T-helper 2 cell treated with Interferon-gamma antibody and Interleukin-4, amounts not matched to agents 100 ng/mL and 5 ng/mL, for 36 hours (primary cell): ENCODE measurements at regions not wholly inside any gene's neighbourhood (a gene's known extent, or its start where the extent isn't known, plus 50 kb on each side); places are given as distances from the start of the nearest gene placed in this dataset.
"Not testable (repeated sequence)": the region's sequence is repeated elsewhere in the genome, so short reads cannot be mapped to it uniquely, and the experiment has no call there.

Source experiments
- intact Hi-C: fragments of 100-400 bp; cut with micrococcal nuclease; formaldehyde crosslinking; loops from one replicate; pipeline ENCODE4 v1.15.1; 2023

GRCh38 chr3:176090727-176091126, 1106.6 kb downstream of the TBL1XR1 start:
- intact Hi-C loops, result no loop called here

- intact Hi-C loops, result no loop called here
Measured at GRCh38 chr3:176088962-176089383, 1108.3 kb downstream of the TBL1XR1 start.

DNA sequence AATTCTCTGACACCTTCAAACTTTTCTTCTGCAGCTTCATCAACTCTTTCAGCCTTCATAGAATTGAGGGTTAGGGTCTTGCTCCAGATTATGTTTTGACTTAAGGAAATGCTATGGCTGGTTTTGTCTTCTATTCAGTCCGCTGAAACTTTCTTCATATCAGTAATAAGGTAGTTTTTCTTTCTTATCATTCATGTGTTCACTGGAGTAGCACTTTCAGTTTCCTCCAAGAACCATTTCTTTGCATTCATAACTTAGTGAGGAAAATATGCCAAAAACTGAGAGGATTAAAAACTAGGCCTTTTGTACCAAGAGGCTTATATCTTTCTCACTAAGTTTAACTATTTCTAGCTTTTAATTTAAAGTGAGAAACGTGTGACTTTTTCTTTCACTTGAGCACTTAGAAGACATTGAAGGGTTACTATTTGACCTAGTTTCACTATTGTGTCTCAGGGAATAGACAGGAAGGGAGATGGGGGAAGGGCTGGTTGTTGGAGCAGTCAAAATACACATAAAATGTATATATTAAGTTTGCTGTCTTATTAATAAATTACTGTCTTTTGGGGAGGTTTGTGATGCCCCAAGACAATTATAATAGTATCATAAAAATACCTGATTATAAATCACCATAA, 1110.1 kb downstream of the TBL1XR1 start:
- intact Hi-C loops, result no loop called here

DNA sequence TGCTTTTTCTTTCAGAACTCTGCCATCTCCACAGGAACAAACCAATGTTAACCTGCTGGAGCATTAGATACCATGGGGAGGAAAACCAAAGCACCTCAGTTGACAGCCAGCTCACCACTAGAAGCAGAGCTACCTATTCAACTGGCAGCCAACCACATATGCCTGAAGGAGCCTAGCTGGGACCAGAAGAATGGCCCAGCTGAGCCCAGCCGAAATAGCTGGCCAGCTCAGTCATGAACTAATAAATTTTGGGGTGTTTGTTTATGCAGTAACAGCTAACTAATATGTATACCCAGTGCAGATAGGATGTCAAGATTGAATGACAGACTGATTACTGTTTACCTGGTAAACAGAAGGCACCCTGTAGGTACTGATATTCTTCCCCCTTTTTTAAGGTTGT, 1117.5 kb downstream of the TBL1XR1 start:
- intact Hi-C loops, result no loop called here

- intact Hi-C loops, result no loop called here
Measured at GRCh38 chr3:176078906-176079305, 1118.4 kb downstream of the TBL1XR1 start.

DNA sequence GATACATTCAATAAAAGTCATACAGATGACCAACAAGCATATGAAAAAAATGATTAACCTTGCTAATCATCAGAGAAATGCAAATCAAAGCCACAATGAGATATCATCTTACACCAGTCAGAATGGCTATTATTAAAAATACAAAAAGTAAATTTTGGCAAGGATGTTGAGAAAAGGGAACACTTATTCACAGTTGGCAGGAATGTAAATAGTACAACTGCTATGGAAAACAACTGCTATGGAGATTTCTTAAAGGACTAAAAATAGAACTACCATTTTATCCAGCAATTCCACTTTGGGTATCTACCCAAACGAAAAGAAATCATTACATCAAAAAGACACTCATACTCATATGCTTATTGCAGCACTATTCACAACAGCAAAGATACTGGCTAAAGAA, 1121.8 kb downstream of the TBL1XR1 start:
- intact Hi-C loops, result no loop called here

GRCh38 chr3:176075046-176075445, 1122.2 kb downstream of the TBL1XR1 start:
- intact Hi-C loops, result no loop called here

- intact Hi-C loops, result no loop called here
Measured at GRCh38 chr3:176074096-176074495, 1123.2 kb downstream of the TBL1XR1 start.

DNA sequence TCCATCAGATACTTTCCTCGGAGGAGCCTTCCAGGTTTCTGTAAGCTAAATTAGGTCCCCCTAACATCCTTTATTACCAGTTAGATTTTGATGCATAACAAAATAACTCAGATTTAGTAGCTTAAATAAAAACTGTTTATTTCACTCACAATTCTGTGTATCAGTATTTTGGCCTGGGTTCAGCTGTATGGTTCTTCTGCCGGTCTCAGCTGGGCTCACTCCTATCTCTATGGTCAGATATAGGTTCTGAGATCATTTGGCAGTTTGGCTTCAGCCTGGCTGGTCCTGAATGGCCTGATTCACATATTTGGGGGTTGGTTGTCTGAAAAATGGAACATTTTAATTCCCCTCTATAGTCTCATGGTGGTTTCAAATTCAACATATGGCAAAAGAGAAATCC, 1125.3 kb downstream of the TBL1XR1 start:
- intact Hi-C loops, result no loop called here

DNA sequence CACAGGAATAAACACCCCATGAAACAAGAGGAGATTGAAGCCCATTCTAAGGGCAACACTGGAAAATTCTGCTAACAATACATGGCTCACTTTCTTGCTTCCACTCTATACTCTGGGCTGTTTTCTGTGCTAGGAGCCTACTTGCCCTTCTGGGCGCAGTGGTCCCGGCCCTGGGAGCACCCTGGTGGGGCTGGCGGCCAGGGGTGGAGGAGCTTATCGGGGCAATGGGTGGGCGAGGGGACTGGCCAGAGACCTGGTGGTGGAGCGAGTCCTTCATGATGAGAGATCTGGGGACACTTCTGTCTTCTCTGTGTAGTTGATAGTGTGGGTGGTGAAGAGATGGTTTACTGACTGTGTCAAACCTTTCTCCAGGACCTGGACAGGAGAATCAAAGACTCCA, 1128.5 kb downstream of the TBL1XR1 start:
- intact Hi-C loops, result no loop called here

- intact Hi-C loops, result no loop called here
Measured at GRCh38 chr3:176058856-176059255, 1138.4 kb downstream of the TBL1XR1 start.

GRCh38 chr3:176055836-176056235, 1141.4 kb downstream of the TBL1XR1 start:
- intact Hi-C loops, result no loop called here

- intact Hi-C loops, result no loop called here
Measured at GRCh38 chr3:176051766-176052165, 1145.5 kb downstream of the TBL1XR1 start.

GRCh38 chr3:176046703-176047102, 1150.6 kb downstream of the TBL1XR1 start:
- intact Hi-C loops, result no loop called here

DNA sequence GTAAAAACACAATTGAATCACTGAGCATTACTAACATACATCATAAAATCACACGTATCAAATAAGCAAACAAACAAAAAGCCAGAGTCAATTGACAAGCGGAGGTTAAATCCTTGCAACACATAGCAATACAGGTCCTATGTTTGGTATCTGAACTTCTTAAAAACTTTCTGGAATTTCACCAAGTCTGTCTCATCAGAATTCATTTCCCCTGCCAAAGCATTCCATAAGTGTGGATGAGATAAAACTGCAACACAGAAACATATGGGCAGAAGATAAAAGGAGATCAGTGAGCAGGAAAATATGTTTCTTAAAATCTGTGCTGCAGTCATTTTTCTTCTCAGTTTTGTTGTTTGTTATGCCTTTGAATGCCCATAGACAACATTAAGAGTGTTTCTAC, 1155.5 kb downstream of the TBL1XR1 start:
- intact Hi-C loops, result no loop called here

GRCh38 chr3:176041185-176041584, 1156.1 kb downstream of the TBL1XR1 start:
- intact Hi-C loops, result no loop called here

GRCh38 chr3:176037636-176038035, 1159.6 kb downstream of the TBL1XR1 start:
- intact Hi-C loops, result no loop called here

- intact Hi-C loops, result no loop called here
Measured at GRCh38 chr3:176032043-176032442, 1165.2 kb downstream of the TBL1XR1 start.

- intact Hi-C loops, result not testable (repeated sequence)
Measured at GRCh38 chr3:176016203-176016602, 1157.1 kb downstream of the NAALADL2 start.

DNA sequence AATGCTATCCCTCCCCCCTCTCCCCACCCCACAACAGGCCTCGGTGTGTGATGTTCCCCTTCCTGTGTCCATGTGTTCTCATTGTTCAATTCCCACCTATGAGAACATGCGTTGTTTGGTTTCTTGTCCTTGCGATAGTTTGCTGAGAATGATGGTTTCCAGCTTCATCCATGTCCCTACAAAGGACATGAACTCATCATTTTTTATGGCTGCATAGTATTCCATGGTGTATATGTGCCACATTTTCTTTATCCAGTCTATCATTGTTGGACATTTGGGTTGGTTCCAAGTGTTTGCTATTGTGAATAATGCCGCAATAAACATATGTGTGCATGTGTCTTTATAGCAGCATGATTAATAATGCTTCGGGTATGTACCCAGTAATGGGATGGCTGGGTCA, 1156.1 kb downstream of the NAALADL2 start:
- intact Hi-C loops, result not testable (repeated sequence)

GRCh38 chr3:176009256-176009655, 1150.1 kb downstream of the NAALADL2 start:
- intact Hi-C loops, result no loop called here

DNA sequence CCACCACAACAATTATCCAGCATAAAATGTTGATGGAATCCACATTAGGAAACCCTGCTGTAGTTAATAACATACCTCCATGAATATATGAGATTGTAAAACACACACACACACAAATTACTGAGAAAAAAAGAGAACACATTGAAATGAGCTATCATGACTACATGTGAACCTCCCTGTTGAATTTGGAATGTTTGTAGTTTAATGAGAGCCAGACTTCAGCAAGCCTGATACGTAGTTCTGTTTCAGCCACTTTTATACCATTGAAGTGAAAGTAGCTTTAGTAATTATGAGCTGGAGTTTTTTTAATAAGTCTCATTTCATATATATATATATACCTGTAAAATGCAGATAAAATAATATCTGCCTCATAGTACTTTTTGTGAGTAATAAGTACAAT, 1146.4 kb downstream of the NAALADL2 start:
- intact Hi-C loops, result no loop called here

- intact Hi-C loops, result no loop called here
Measured at GRCh38 chr3:175989161-175989560, 1130.0 kb downstream of the NAALADL2 start.

- intact Hi-C loops, result no loop called here
Measured at GRCh38 chr3:175988401-175988800, 1129.3 kb downstream of the NAALADL2 start.
